HCT116 (cell line): ENCODE measurements at regions not wholly inside any gene's neighbourhood (a gene's known extent, or its start where the extent isn't known, plus 50 kb on each side); places are given as distances from the start of the nearest gene placed in this dataset.

Experiments used
- ATAC-seq: fragments of 200-7000 bp; cut with Tn5 transposase; 2 replicates; pipeline ENCODE4 v1.9.1; 2020; ENCODE audit warnings: mild to moderate bottlenecking, moderate library complexity
- BruUV-seq: library from RNA; stranded (reverse); fragments of 400-500 nt; replicated peaks from 2 replicates; lab custom pipeline; 2021; lab: Mats Ljungman, UMichigan
- CTCF ChIA-PET: fragments of 300-600 bp; sonication (Branson Sonifier 250); formaldehyde crosslinking; loops from one replicate; lab custom pipeline; 2021; ENCODE audit warnings: antibody characterized with exemption; lab: Charles Lee
- POLR2A ChIA-PET: fragments of 300-600, 350-600 bp; sonication (Branson Sonifier 250); formaldehyde crosslinking; loops from one replicate; lab custom pipeline; 2021; ENCODE audit warnings: antibody characterized with exemption; lab: Charles Lee
- RAD21 ChIA-PET, 2 experiments: fragments of 300-600 bp; sonication (Branson Sonifier 250); formaldehyde crosslinking; loops; one replicate each; lab custom pipeline; 2023; ENCODE audit warnings: low total read pairs in 2 of 2; ENCODE audit not compliant: uncharacterized antibody in 2 of 2, unreplicated experiment in 2 of 2, low non-redundant PET in 1 of 2; lab: Charles Lee
- DNase-seq: peaks from one replicate; pipeline ENCODE4 v3.0.0-alpha.2; 2010; ENCODE audit warnings: low read depth, low spot score
- H2AFZ ChIP-seq: fragments of 200-600 bp; shearing (Covaris generic), sonication (generic); 2 replicates; pipeline ENCODE4 v1.6.1; 2017; ENCODE audit warnings: low read depth, mixed run types, mixed read lengths, antibody characterized with exemption, low read length; ENCODE audit not compliant: poor library complexity, severe bottlenecking
- H3K27ac ChIP-seq: 2 replicates; pipeline ENCODE4 v1.5.1; 2012; ENCODE audit warnings: low read depth, low read length
- H3K27me3 ChIP-seq: fragments of 200-600 bp; sonication (generic); 2 replicates; pipeline ENCODE4 v1.6.1; 2016; ENCODE audit warnings: mixed run types, low read length, mixed read lengths; ENCODE audit not compliant: insufficient read depth
- H3K36me3 ChIP-seq, 2 experiments: fragments of 200-500 bp in 1 of 2; fragments of 200-600 bp in 1 of 2; sonication (Bioruptor generic) in 1 of 2; sonication (generic) in 1 of 2; 2 replicates each; pipeline versions ENCODE4 v1.5.1 to v1.6.1; 2014 to 2016; ENCODE audit warnings: low read length in 2 of 2, inconsistent platforms in 1 of 2, mixed read lengths in 1 of 2, mixed run types in 1 of 2; ENCODE audit not compliant: insufficient read depth in 2 of 2, control insufficient read depth in 1 of 2
- H3K4me1 ChIP-seq, 2 experiments: fragments of 200-600 bp in 1 of 2; sonication (generic) in 1 of 2; 2 replicates each; pipeline versions ENCODE4 v1.5.1 to v1.6.1; 2012 to 2017; ENCODE audit warnings: low read length in 2 of 2, inconsistent platforms in 1 of 2, mild to moderate bottlenecking in 1 of 2, mixed read lengths in 1 of 2, mixed run types in 1 of 2, moderate library complexity in 1 of 2; ENCODE audit not compliant: insufficient read depth in 2 of 2, control insufficient read depth in 1 of 2
- H3K4me2 ChIP-seq: fragments of 200-600 bp; sonication (generic); 2 replicates; pipeline ENCODE4 v1.6.1; 2017; ENCODE audit warnings: mixed run types, low read length, mixed read lengths
- H3K4me3 ChIP-seq, 2 experiments: fragments of 200-600 bp in 1 of 2; sonication (generic) in 1 of 2; replicated peaks in 1 of 2; 2 replicates each; pipeline ENCODE4 v1.5.1; 2011 to 2016; ENCODE audit warnings: low read length in 2 of 2, control low read depth in 1 of 2, low read depth in 1 of 2, mild to moderate bottlenecking in 1 of 2, mixed read lengths in 1 of 2, mixed run types in 1 of 2
- H3K79me2 ChIP-seq: fragments of 200-600 bp; sonication (generic); 2 replicates; pipeline ENCODE4 v1.6.1; 2017; ENCODE audit warnings: mild to moderate bottlenecking, mixed run types, low read length, moderate library complexity, mixed read lengths; ENCODE audit not compliant: insufficient read depth
- H3K9ac ChIP-seq: fragments of 200-600 bp; sonication (generic); 2 replicates; pipeline ENCODE4 v1.6.1; 2016; ENCODE audit warnings: low read length, mixed read lengths
- H3K9me2 ChIP-seq: fragments of 200-600 bp; sonication (generic), shearing (Covaris generic); 2 replicates; pipeline ENCODE4 v1.6.1; 2017; ENCODE audit warnings: mixed run types, mild to moderate bottlenecking, moderate library complexity; ENCODE audit not compliant: insufficient read depth
- H3K9me3 ChIP-seq, 2 experiments: fragments of 200-500 bp in 1 of 2; fragments of 200-600 bp in 1 of 2; sonication (Bioruptor generic) in 1 of 2; sonication (generic) in 1 of 2; 2 replicates each; pipeline ENCODE4 v1.6.1; 2014 to 2017; ENCODE audit warnings: low read length in 2 of 2, mixed read lengths in 2 of 2, inconsistent platforms in 1 of 2, low read depth in 1 of 2, mild to moderate bottlenecking in 1 of 2, mixed run types in 1 of 2, moderate library complexity in 1 of 2; ENCODE audit not compliant: control insufficient read depth in 1 of 2, insufficient read depth in 1 of 2
- H4K20me1 ChIP-seq: fragments of 200-600 bp; sonication (generic), shearing (Covaris generic); 2 replicates; pipeline ENCODE4 v1.6.1; 2017; ENCODE audit warnings: mixed run types, mild to moderate bottlenecking, moderate library complexity; ENCODE audit not compliant: insufficient read depth
- CBX3 ChIP-seq: IDR thresholded peaks from 2 replicates; pipeline ENCODE4 v1.6.1; 2012; ENCODE audit warnings: low read depth
- SRF ChIP-seq: IDR thresholded peaks from 2 replicates; pipeline ENCODE4 v1.6.1; 2012; ENCODE audit warnings: low read depth
- TCF7L2 ChIP-seq: IDR thresholded peaks from 2 replicates; pipeline ENCODE4 v1.7.0; 2011; ENCODE audit warnings: borderline replicate concordance, inconsistent platforms; ENCODE audit not compliant: insufficient read depth, insufficient read length; ENCODE audit errors: extremely low read depth
- ZFX ChIP-seq: fragments of 450-650 bp; IDR thresholded peaks from 2 replicates; pipeline ENCODE4 v1.6.1; 2017
- intact Hi-C: fragments of 100-400 bp; cut with micrococcal nuclease; formaldehyde crosslinking; loops from 2 replicates; pipeline ENCODE4 v1.10.0; 2022

- no peak overlapping the region for H3K4me3 ChIP-seq
- ChIA-PET CTCF (no interaction called here), POLR2A (no interaction called here), RAD21 (no interaction called here)
- H3K36me3 ChIP-seq: no peaks in the 10 kb centered on the region
- no peaks in the 10 kb centered on the region for H3K4me1 ChIP-seq
- intact Hi-C loops: no loop called here
- no peaks in the 10 kb centered on the region for H3K9me3 ChIP-seq
- DNase-seq (no peak), ATAC-seq (no peak)
- no peak overlapping the region for H3K4me2 ChIP-seq
- TF ChIP-seq ZFX (no peak), SRF (no peak)
- no peaks in the 10 kb centered on the region for H3K79me2 ChIP-seq
- H3K9ac ChIP-seq: no peak overlapping the region
- no peaks in the 10 kb centered on the region for H4K20me1 ChIP-seq
- H3K27ac ChIP-seq: no peak overlapping the region
- no peaks in the 10 kb centered on the region for H3K9me2 ChIP-seq
- no TSS peak for BruUV-seq
- H2AFZ ChIP-seq: no peak overlapping the region
- H3K27me3 ChIP-seq: no peaks in the 10 kb centered on the region
Observed at GRCh38 chr3:147989344-147989743, 580.2 kb downstream of the ZIC1 start.

DNA sequence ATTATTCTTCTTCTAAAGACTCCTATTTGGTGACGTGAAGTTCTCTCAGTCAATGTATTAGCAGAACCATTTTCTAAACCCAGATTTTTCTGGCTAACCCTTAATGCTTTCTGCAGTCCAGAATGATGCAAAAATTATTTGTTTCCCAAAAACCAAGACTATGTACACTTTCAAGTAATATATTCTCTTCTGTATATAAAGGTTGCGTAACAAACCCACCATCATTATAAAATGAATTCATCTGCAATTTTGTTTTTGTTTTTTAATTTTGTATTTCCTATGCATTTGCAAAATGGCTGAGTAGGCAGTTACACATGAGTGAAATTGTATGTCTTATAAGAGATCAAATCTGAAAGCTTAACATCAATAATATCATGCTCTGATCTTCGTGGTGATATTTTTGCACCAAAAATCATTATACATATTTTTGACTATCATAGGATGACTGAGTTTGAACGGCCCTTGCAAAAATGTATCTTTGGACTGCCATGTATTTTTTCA lies 593.6 kb downstream of the ZIC1 start:
- Histone ChIP-seq H3K4me2 (no peak overlapping the region), H3K79me2 (no peaks in the 10 kb centered on the region), H4K20me1 (no peaks in the 10 kb centered on the region), H3K4me1 (no peaks in the 10 kb centered on the region), H3K4me3 (no peak overlapping the region), H3K9me2 (no peaks in the 10 kb centered on the region), H3K36me3 (no peaks in the 10 kb centered on the region), H3K9ac (no peak overlapping the region), H3K27me3 (no peaks in the 10 kb centered on the region), H3K9me3 (no peaks in the 10 kb centered on the region), H2AFZ (no peak overlapping the region), H3K27ac (no peak overlapping the region)
- no peak for TF ChIP-seq CBX3
- TF ChIP-seq TCF7L2: no peak
- no TSS peak for BruUV-seq
- CTCF ChIA-PET: no interaction called here
- DNase-seq: no peak
- intact Hi-C loops: no loop called here
- RAD21 ChIA-PET: no interaction called here
- POLR2A ChIA-PET: no interaction called here
- no peak for ATAC-seq
